ENCODE measurements at regions not wholly inside any gene's neighbourhood (a gene's known extent, or its start where the extent isn't known, plus 50 kb on each side); places are given as distances from the start of the nearest gene placed in this dataset.

DNA sequence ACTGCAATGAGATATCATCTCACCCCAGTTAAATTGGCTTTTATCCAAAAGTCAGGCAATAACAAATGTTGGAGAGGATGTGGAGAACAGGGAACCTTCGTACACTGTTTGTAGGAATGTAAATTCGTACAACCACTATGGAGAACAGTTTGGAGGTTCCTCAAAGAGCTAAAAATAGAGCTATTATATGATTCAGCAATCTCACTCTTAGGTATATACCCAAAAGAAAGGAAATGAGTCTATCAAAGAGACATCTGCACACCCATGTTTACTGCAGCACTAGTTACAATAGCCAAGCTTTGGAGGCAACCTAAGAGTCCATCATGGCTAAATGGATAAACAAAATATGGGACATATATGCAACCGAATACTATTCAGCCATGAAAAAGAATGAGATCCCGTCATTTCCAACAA lies 68.0 kb upstream of the HES1 start:
- H3K9ac ChIP-seq (ENCODE audit: low read depth, low read length): no peak overlapping the region
- ATAC-seq (ENCODE audit: insufficient read depth, low read depth): no peak
- peaks cover 34% of the 10 kb centered on the region for H3K27me3 ChIP-seq (ENCODE audit: insufficient read depth, low read length, poor library complexity)
- no peak for TF ChIP-seq EZH2 (IDR thresholded peaks at IDR 0.05; ENCODE audit: borderline replicate concordance, low read depth, low read length, severe bottlenecking)
- TF ChIP-seq, protein P1, sequence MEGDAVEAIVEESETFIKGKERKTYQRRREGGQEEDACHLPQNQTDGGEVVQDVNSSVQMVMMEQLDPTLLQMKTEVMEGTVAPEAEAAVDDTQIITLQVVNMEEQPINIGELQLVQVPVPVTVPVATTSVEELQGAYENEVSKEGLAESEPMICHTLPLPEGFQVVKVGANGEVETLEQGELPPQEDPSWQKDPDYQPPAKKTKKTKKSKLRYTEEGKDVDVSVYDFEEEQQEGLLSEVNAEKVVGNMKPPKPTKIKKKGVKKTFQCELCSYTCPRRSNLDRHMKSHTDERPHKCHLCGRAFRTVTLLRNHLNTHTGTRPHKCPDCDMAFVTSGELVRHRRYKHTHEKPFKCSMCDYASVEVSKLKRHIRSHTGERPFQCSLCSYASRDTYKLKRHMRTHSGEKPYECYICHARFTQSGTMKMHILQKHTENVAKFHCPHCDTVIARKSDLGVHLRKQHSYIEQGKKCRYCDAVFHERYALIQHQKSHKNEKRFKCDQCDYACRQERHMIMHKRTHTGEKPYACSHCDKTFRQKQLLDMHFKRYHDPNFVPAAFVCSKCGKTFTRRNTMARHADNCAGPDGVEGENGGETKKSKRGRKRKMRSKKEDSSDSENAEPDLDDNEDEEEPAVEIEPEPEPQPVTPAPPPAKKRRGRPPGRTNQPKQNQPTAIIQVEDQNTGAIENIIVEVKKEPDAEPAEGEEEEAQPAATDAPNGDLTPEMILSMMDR (IDR thresholded peaks at IDR 0.05; ENCODE audit: borderline replicate concordance, extremely low read depth, low read length, poor library complexity, severe bottlenecking): no peak
- no peak overlapping the region for H2AFZ ChIP-seq (ENCODE audit: low read depth, low read length)
- no peaks in the 10 kb centered on the region for H4K20me1 ChIP-seq (ENCODE audit: insufficient read depth, low read length)
- no peaks in the 10 kb centered on the region for H3K9me3 ChIP-seq (ENCODE audit: insufficient read depth, low read length, severe bottlenecking)
- H3K79me2 ChIP-seq (ENCODE audit: insufficient read depth, low read length): no peaks in the 10 kb centered on the region
- no peak overlapping the region for H3K27ac ChIP-seq (ENCODE audit: low read length)
- no peak for DNase-seq
- H3K4me2 ChIP-seq (ENCODE audit: insufficient read depth, low read length): no peak overlapping the region
- peaks cover 17% of the 10 kb centered on the region for H3K4me1 ChIP-seq (ENCODE audit: insufficient read depth, low read length)
- H3K36me3 ChIP-seq (ENCODE audit: insufficient read depth, low read length): no peaks in the 10 kb centered on the region
- no peak overlapping the region for H3K4me3 ChIP-seq (ENCODE audit: low read depth in 1 of 2, low read length in 2 of 2)

DNA sequence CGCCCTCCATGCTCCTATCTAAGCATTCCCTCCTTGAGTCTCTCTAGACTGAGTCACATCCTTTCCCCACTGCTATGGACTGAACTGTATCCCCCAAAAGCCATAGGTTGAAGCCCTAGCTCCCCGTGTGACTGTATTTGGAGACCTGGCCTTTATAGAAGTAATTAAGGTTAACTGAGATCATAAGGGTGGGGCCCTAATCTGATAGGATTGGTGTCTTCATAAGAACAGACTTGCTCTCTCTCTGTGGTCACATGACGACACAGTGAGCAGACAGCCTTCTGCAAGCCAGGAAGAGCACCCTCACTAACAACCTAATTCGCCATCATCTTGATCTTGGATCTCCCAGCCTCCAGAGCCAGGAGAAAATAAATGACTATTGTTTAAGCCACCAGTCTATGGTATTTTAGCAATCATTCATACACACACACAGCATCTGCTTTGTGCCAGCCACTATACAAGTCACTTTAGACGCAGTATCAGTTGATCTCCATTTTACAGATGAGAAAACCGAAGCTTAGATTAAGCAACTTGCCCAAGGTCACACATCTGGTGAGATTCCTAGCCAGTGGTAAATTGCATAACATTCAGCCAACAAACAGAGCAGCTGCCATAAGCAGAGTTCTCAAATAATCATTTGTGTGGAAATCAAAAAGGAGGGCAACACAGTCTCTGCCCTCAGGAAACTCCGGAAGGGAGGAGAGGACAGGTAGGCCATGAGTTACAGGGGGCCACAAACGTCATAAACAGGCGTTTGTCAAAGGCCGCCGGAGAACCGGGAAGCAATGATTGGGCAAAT lies 66.3 kb upstream of the HES1 start:
- Histone ChIP-seq H3K79me2 (ENCODE audit: insufficient read depth, low read length) (no peaks in the 10 kb centered on the region), H3K27ac (ENCODE audit: low read length) (no peak overlapping the region), H4K20me1 (ENCODE audit: insufficient read depth, low read length) (no peaks in the 10 kb centered on the region), H3K27me3 (ENCODE audit: insufficient read depth, low read length, poor library complexity) (peaks cover 34% of the 10 kb centered on the region), H3K9ac (ENCODE audit: low read depth, low read length) (no peak overlapping the region), H3K4me1 (ENCODE audit: insufficient read depth, low read length) (peaks cover 17% of the 10 kb centered on the region), H3K9me3 (ENCODE audit: insufficient read depth, low read length, severe bottlenecking) (no peaks in the 10 kb centered on the region), H2AFZ (ENCODE audit: low read depth, low read length) (no peak overlapping the region), H3K4me3 (ENCODE audit: low read depth in 1 of 2, low read length in 2 of 2) (no peak overlapping the region), H3K4me2 (ENCODE audit: insufficient read depth, low read length) (no peak overlapping the region), H3K36me3 (ENCODE audit: insufficient read depth, low read length) (no peaks in the 10 kb centered on the region)
- ATAC-seq (ENCODE audit: insufficient read depth, low read depth) (no peak), DNase-seq (no peak)
- TF ChIP-seq EZH2 (IDR thresholded peaks at IDR 0.05; ENCODE audit: borderline replicate concordance, low read depth, low read length, severe bottlenecking): no peak
- TF ChIP-seq, protein P1 (IDR thresholded peaks at IDR 0.05; ENCODE audit: borderline replicate concordance, extremely low read depth, low read length, poor library complexity, severe bottlenecking): no peak

DNA sequence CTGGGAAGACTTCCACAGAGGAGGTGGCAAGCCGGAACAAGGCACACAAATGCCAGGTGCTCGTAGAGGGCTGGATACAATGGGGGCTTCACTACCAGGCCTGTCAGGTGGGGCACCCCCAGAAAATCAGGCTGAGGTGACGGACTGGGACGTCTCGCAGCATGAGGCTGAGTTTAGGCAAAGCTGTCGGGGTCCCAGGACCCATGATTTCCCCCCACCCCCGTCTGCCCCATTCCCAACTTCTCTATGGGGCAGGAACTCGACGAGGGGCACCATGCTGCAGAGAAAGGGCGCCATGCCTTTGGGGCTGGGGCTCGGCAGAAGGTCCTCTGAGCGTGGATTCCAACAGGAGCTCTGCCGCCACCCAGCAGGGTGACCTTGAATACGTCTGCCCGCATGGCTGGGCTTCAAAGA lies 65.7 kb upstream of the HES1 start:
- H3K4me3 ChIP-seq (ENCODE audit: low read depth in 1 of 2, low read length in 2 of 2): peak overlapping the region in 1 of 2 experiments; percentile 61; a peak in 2 of 4 replicates
- H2AFZ ChIP-seq (ENCODE audit: low read depth, low read length): peak overlapping the region; percentile 43; the same call in 1 of the 2 replicates
- no peaks in the 10 kb centered on the region for H3K36me3 ChIP-seq (ENCODE audit: insufficient read depth, low read length)
- no peak overlapping the region for H3K27ac ChIP-seq (ENCODE audit: low read length)
- no peak overlapping the region; the same call in 1 of the 2 replicates for H3K9ac ChIP-seq (ENCODE audit: low read depth, low read length)
- no peaks in the 10 kb centered on the region for H3K79me2 ChIP-seq (ENCODE audit: insufficient read depth, low read length)
- H3K27me3 ChIP-seq (ENCODE audit: insufficient read depth, low read length, poor library complexity): peaks cover 40% of the 10 kb centered on the region
- peak overlapping the region; percentile 83 for H3K4me2 ChIP-seq (ENCODE audit: insufficient read depth, low read length)
- TF ChIP-seq, protein P1 (IDR thresholded peaks at IDR 0.05; ENCODE audit: borderline replicate concordance, extremely low read depth, low read length, poor library complexity, severe bottlenecking): no peak
- no peak for TF ChIP-seq EZH2 (IDR thresholded peaks at IDR 0.05; ENCODE audit: borderline replicate concordance, low read depth, low read length, severe bottlenecking)
- peaks cover 17% of the 10 kb centered on the region for H3K4me1 ChIP-seq (ENCODE audit: insufficient read depth, low read length)
- H3K9me3 ChIP-seq (ENCODE audit: insufficient read depth, low read length, severe bottlenecking): no peaks in the 10 kb centered on the region
- DNase-seq (no peak), ATAC-seq (ENCODE audit: insufficient read depth, low read depth) (no peak)
- H4K20me1 ChIP-seq (ENCODE audit: insufficient read depth, low read length): no peaks in the 10 kb centered on the region
